ENCODE measurements at regions not wholly inside any gene's neighbourhood (a gene's known extent, or its start where the extent isn't known, plus 50 kb on each side); places are given as distances from the start of the nearest gene placed in this dataset.
"Not testable (repeated sequence)": the region's sequence is repeated elsewhere in the genome, so short reads cannot be mapped to it uniquely, and the experiment has no call there.

- TF ChIP-seq AFF4 (CRISPR knock-in tag; IDR thresholded peaks at IDR 0.05; ENCODE audit: borderline replicate concordance) (no peak), ATF3 (CRISPR knock-in tag; conservative IDR thresholded peaks at IDR 0.05) (no peak)
- TF ChIP-seq, protein P1, sequence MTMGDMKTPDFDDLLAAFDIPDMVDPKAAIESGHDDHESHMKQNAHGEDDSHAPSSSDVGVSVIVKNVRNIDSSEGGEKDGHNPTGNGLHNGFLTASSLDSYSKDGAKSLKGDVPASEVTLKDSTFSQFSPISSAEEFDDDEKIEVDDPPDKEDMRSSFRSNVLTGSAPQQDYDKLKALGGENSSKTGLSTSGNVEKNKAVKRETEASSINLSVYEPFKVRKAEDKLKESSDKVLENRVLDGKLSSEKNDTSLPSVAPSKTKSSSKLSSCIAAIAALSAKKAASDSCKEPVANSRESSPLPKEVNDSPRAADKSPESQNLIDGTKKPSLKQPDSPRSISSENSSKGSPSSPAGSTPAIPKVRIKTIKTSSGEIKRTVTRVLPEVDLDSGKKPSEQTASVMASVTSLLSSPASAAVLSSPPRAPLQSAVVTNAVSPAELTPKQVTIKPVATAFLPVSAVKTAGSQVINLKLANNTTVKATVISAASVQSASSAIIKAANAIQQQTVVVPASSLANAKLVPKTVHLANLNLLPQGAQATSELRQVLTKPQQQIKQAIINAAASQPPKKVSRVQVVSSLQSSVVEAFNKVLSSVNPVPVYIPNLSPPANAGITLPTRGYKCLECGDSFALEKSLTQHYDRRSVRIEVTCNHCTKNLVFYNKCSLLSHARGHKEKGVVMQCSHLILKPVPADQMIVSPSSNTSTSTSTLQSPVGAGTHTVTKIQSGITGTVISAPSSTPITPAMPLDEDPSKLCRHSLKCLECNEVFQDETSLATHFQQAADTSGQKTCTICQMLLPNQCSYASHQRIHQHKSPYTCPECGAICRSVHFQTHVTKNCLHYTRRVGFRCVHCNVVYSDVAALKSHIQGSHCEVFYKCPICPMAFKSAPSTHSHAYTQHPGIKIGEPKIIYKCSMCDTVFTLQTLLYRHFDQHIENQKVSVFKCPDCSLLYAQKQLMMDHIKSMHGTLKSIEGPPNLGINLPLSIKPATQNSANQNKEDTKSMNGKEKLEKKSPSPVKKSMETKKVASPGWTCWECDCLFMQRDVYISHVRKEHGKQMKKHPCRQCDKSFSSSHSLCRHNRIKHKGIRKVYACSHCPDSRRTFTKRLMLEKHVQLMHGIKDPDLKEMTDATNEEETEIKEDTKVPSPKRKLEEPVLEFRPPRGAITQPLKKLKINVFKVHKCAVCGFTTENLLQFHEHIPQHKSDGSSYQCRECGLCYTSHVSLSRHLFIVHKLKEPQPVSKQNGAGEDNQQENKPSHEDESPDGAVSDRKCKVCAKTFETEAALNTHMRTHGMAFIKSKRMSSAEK (CRISPR knock-in tag; IDR thresholded peaks at IDR 0.05; ENCODE audit: borderline replicate concordance) = no peak
- POLR2A ChIA-PET = no interaction called here
- ATAC-seq (no peak), DNase-seq (ENCODE audit: low spot score) (no peak)
- Mint-ChIP-seq H3K27me3 (ENCODE audit: low read depth) (no peaks in the 10 kb centered on the region), H3K4me3 (no peak overlapping the region), H3K9me3 (peaks cover 25% of the 10 kb centered on the region), H3K4me1 (no peaks in the 10 kb centered on the region), H3K36me3 (peaks cover 5% of the 10 kb centered on the region), H3K27ac (no peak overlapping the region; the same call in 1 of the 2 replicates)
- CTCF ChIA-PET = no interaction called here
Observed at GRCh38 chr14:85016496-85016895, 513.4 kb upstream of the FLRT2 start.

GRCh38 chr14:85023866-85024265, 506.1 kb upstream of the FLRT2 start:
- H3K4me1 Mint-ChIP-seq; CTCF ChIA-PET; DNase-seq (ENCODE audit: low spot score); POLR2A ChIA-PET; ATAC-seq; H3K27me3 Mint-ChIP-seq (ENCODE audit: low read depth); H3K4me3 Mint-ChIP-seq; H3K27ac Mint-ChIP-seq: not testable (repeated sequence)
- H3K36me3 Mint-ChIP-seq = peaks cover 10% of the 10 kb centered on the region
- H3K9me3 Mint-ChIP-seq = peaks cover 51% of the 10 kb centered on the region

- TF ChIP-seq SMAD4 (CRISPR knock-in tag; IDR thresholded peaks at IDR 0.05) (no peak), IRF1 (CRISPR knock-in tag; IDR thresholded peaks at IDR 0.05) (no peak), MYBL2 (CRISPR knock-in tag; IDR thresholded peaks at IDR 0.05) (no peak), ZNF121 (CRISPR knock-in tag; IDR thresholded peaks at IDR 0.05) (no peak)
- TF ChIP-seq, protein P2, sequence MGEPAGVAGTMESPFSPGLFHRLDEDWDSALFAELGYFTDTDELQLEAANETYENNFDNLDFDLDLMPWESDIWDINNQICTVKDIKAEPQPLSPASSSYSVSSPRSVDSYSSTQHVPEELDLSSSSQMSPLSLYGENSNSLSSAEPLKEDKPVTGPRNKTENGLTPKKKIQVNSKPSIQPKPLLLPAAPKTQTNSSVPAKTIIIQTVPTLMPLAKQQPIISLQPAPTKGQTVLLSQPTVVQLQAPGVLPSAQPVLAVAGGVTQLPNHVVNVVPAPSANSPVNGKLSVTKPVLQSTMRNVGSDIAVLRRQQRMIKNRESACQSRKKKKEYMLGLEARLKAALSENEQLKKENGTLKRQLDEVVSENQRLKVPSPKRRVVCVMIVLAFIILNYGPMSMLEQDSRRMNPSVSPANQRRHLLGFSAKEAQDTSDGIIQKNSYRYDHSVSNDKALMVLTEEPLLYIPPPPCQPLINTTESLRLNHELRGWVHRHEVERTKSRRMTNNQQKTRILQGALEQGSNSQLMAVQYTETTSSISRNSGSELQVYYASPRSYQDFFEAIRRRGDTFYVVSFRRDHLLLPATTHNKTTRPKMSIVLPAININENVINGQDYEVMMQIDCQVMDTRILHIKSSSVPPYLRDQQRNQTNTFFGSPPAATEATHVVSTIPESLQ (CRISPR knock-in tag; IDR thresholded peaks at IDR 0.05) = no peak
- TF ChIP-seq, protein P3, sequence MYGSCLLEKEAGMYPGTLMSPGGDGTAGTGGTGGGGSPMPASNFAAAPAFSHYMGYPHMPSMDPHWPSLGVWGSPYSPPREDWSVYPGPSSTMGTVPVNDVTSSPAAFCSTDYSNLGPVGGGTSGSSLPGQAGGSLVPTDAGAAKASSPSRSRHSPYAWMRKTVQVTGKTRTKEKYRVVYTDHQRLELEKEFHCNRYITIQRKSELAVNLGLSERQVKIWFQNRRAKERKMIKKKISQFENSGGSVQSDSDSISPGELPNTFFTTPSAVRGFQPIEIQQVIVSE (CRISPR knock-in tag; IDR thresholded peaks at IDR 0.05; ENCODE audit: borderline replicate concordance) = no peak
- H3K4me3 Mint-ChIP-seq = no peak overlapping the region
- ATAC-seq (no peak), DNase-seq (ENCODE audit: low spot score) (no peak)
- peaks cover 7% of the 10 kb centered on the region for H3K36me3 Mint-ChIP-seq
- POLR2A ChIA-PET = no interaction called here
- H3K9me3 Mint-ChIP-seq = peaks cover 40% of the 10 kb centered on the region
- CTCF ChIA-PET = no interaction called here
- H3K27ac Mint-ChIP-seq = no peak overlapping the region
- H3K27me3 Mint-ChIP-seq (ENCODE audit: low read depth) = no peaks in the 10 kb centered on the region
- peaks cover 4% of the 10 kb centered on the region for H3K4me1 Mint-ChIP-seq
Observed at GRCh38 chr14:85024931-85025330, 505.0 kb upstream of the FLRT2 start.

Measured in WTC11 (cell line).